ENCODE measurements at regions not wholly inside any gene's neighbourhood (a gene's known extent, or its start where the extent isn't known, plus 50 kb on each side); places are given as distances from the start of the nearest gene placed in this dataset.

- no peak for TF ChIP-seq CTCF (IDR thresholded peaks at IDR 0.05)
- no peak for TF ChIP-seq EP300 (IDR thresholded peaks at IDR 0.05)
- TF ChIP-seq POLR2A (IDR thresholded peaks at IDR 0.05), result no peak
Measured at GRCh38 chr18:5618047-5618688, 74.4 kb upstream of the EPB41L3 start.

Data from tibial nerve (tissue), 4 donors.